Right atrium auricular region (tissue), 2 donors: ENCODE measurements at regions not wholly inside any gene's neighbourhood (a gene's known extent, or its start where the extent isn't known, plus 50 kb on each side); places are given as distances from the start of the nearest gene placed in this dataset.

Experiments used
- DNase-seq: peaks from one replicate; pipeline ENCODE4 v3.0.0-alpha.2; 2019; ENCODE audit warnings: low spot score
- H3K27ac ChIP-seq, 2 donors: fragments of 200-600 bp; sonication (generic); 1 replicate in 1 of 2; 2 replicates in 1 of 2; pipeline ENCODE4 v1.5.1; 2016 to 2019
- H3K27me3 ChIP-seq, 2 donors: fragments of 200-600 bp; sonication (generic); one replicate each; pipeline versions ENCODE4 v1.5.1 to v1.6.0; 2017 to 2019
- H3K36me3 ChIP-seq: fragments of 200-600 bp; sonication (generic); one replicate; pipeline ENCODE4 v1.5.1; 2016
- H3K4me1 ChIP-seq, 2 donors: fragments of 200-600 bp; sonication (generic); one replicate each; pipeline versions ENCODE4 v1.5.1 to v1.6.0; 2017 to 2019
- H3K4me3 ChIP-seq, 2 donors: fragments of 200-600 bp; sonication (generic); 1 replicate in 1 of 2; 2 replicates in 1 of 2; pipeline ENCODE4 v1.5.1; 2017 to 2019; ENCODE audit warnings: mild to moderate bottlenecking in 1 of 2, moderate library complexity in 1 of 2
- H3K9me3 ChIP-seq, 2 donors: fragments of 200-600 bp; sonication (generic); one replicate each; pipeline ENCODE4 v1.5.1; 2019
- TF ChIP-seq, protein P1 (sequence below), 2 donors: fragments of 200-600 bp; sonication (generic); IDR thresholded peaks; one replicate each; pipeline ENCODE4 v1.5.1; 2019; ENCODE audit warnings: antibody characterized with exemption in 2 of 2

DNA sequence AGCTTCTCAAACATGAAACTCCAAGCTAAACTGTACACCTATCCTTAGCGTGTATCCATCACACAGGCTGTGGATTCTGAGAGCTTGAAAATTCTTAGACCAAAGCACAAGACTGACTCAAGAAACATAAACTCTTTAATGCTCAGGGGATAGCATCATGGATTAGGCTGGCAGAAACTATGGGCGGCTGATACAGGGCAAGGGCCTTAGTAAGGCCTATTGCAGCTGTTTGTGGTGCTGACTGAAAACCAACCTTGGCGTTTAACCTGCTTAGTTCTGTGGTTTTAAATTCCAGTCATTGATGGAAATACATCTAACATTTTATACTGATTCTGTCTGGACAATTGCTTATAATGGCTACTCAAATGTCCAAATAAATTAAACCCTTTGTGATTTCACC is 183.7 kb downstream of the TLR4 start:
- H3K4me3 ChIP-seq = no peak overlapping the region
- DNase-seq = no peak
- no peaks in the 10 kb centered on the region for H3K4me1 ChIP-seq
- no peaks in the 10 kb centered on the region for H3K36me3 ChIP-seq
- H3K27me3 ChIP-seq = no peaks in the 10 kb centered on the region
- TF ChIP-seq, protein P1, sequence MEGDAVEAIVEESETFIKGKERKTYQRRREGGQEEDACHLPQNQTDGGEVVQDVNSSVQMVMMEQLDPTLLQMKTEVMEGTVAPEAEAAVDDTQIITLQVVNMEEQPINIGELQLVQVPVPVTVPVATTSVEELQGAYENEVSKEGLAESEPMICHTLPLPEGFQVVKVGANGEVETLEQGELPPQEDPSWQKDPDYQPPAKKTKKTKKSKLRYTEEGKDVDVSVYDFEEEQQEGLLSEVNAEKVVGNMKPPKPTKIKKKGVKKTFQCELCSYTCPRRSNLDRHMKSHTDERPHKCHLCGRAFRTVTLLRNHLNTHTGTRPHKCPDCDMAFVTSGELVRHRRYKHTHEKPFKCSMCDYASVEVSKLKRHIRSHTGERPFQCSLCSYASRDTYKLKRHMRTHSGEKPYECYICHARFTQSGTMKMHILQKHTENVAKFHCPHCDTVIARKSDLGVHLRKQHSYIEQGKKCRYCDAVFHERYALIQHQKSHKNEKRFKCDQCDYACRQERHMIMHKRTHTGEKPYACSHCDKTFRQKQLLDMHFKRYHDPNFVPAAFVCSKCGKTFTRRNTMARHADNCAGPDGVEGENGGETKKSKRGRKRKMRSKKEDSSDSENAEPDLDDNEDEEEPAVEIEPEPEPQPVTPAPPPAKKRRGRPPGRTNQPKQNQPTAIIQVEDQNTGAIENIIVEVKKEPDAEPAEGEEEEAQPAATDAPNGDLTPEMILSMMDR (IDR thresholded peaks at IDR 0.05) = no peak
- H3K27ac ChIP-seq = no peak overlapping the region
- H3K9me3 ChIP-seq = no peaks in the 10 kb centered on the region

GRCh38 chr9:117903453-117903852 is 199.2 kb downstream of the TLR4 start:
- no peak for DNase-seq
- no peak overlapping the region for H3K4me3 ChIP-seq
- H3K27me3 ChIP-seq = no peaks in the 10 kb centered on the region
- no peaks in the 10 kb centered on the region for H3K9me3 ChIP-seq
- no peaks in the 10 kb centered on the region for H3K4me1 ChIP-seq
- no peaks in the 10 kb centered on the region for H3K36me3 ChIP-seq
- H3K27ac ChIP-seq = no peak overlapping the region
- TF ChIP-seq, protein P1 (IDR thresholded peaks at IDR 0.05) = no peak

GRCh38 chr9:117906763-117907162 is 202.6 kb downstream of the TLR4 start:
- DNase-seq = no peak
- TF ChIP-seq, protein P1 (IDR thresholded peaks at IDR 0.05) = no peak
- no peak overlapping the region for H3K27ac ChIP-seq
- no peaks in the 10 kb centered on the region for H3K27me3 ChIP-seq
- no peak overlapping the region for H3K4me3 ChIP-seq
- H3K9me3 ChIP-seq = peaks cover 0 to 12% of the 10 kb centered on the region in 2 donors
- H3K4me1 ChIP-seq = no peaks in the 10 kb centered on the region
- no peaks in the 10 kb centered on the region for H3K36me3 ChIP-seq

GRCh38 chr9:117907420-117907819 is 203.2 kb downstream of the TLR4 start:
- Histone ChIP-seq H3K4me3 (no peak overlapping the region), H3K27ac (no peak overlapping the region), H3K9me3 (peaks cover 0 to 17% of the 10 kb centered on the region in 2 donors), H3K4me1 (no peaks in the 10 kb centered on the region), H3K27me3 (no peaks in the 10 kb centered on the region), H3K36me3 (no peaks in the 10 kb centered on the region)
- no peak for DNase-seq
- TF ChIP-seq, protein P1 (IDR thresholded peaks at IDR 0.05) = no peak

- no peak for DNase-seq
- H3K27ac ChIP-seq = no peak overlapping the region
- H3K4me1 ChIP-seq = no peaks in the 10 kb centered on the region
- no peaks in the 10 kb centered on the region for H3K36me3 ChIP-seq
- peaks cover 0 to 15% of the 10 kb centered on the region in 2 donors for H3K9me3 ChIP-seq
- no peaks in the 10 kb centered on the region for H3K27me3 ChIP-seq
- TF ChIP-seq, protein P1 (IDR thresholded peaks at IDR 0.05) = no peak
- no peak overlapping the region for H3K4me3 ChIP-seq
These were observed 212.1 kb downstream of the TLR4 start for GRCh38 chr9:117916291-117916690.

DNA sequence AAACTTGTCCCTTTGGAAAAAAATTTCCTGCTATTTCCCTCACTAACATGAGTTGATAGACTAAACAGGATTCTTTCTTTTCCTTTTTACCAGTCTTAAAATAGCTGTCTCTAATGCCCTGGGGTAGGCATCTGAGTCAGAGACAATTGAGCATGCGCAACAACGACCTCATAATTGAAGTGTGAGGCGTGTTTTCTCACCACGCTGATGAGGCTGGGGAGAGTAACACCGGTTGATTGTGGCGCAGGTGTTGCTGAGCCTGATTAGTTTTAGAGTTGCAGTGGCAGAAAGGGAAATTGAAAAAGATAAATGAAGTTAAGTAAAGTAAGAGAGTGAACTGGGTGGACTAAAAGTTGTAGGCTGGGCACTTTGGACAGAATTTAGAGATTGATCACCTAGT is 213.7 kb downstream of the TLR4 start:
- H3K27ac ChIP-seq = no peak overlapping the region
- H3K27me3 ChIP-seq = no peaks in the 10 kb centered on the region
- TF ChIP-seq, protein P1 (IDR thresholded peaks at IDR 0.05) = no peak
- no peak for DNase-seq
- no peak overlapping the region for H3K4me3 ChIP-seq
- H3K36me3 ChIP-seq = no peaks in the 10 kb centered on the region
- H3K9me3 ChIP-seq = peaks cover 0 to under 1% of the 10 kb centered on the region in 2 donors
- H3K4me1 ChIP-seq = no peaks in the 10 kb centered on the region
